ENCODE measurements at regions not wholly inside any gene's neighbourhood (a gene's known extent, or its start where the extent isn't known, plus 50 kb on each side); places are given as distances from the start of the nearest gene placed in this dataset.
"Not testable (repeated sequence)": the region's sequence is repeated elsewhere in the genome, so short reads cannot be mapped to it uniquely, and the experiment has no call there.

GRCh38 chr1:234802586-234802985 lies 192.6 kb upstream of the IRF2BP2 start:
- H3K4me2 ChIP-seq (ENCODE audit: control insufficient read depth, extremely low read depth, insufficient read depth, low read depth, low read length); H3K36me3 ChIP-seq (ENCODE audit: control insufficient read depth in 2 of 2, extremely low read depth in 1 of 2, insufficient read depth in 2 of 2, low read length in 2 of 2); H3K9me1 ChIP-seq (ENCODE audit: control insufficient read depth, extremely low read depth, insufficient read depth, low read length); H3K4me3 ChIP-seq (ENCODE audit: control insufficient read depth in 2 of 3, extremely low read depth in 1 of 3, insufficient read depth in 2 of 3, low read depth in 1 of 3, low read length in 3 of 3); DNase-seq (ENCODE audit: low read depth, low spot score); H3K27me3 ChIP-seq (ENCODE audit: control insufficient read depth, extremely low read depth, insufficient read depth, low read length); H4K20me1 ChIP-seq (ENCODE audit: control insufficient read depth, extremely low read depth, insufficient read depth, low read length); H3K9ac ChIP-seq (ENCODE audit: control insufficient read depth, extremely low read depth, insufficient read depth, low read length); H3K9me3 ChIP-seq (ENCODE audit: control insufficient read depth, low read depth, low read length); H3K27ac ChIP-seq (ENCODE audit: control insufficient read depth, insufficient read depth, low read length); FAIRE-seq; H2AFZ ChIP-seq (ENCODE audit: control insufficient read depth, low read length); dilution Hi-C loops (cut with MboI; ENCODE audit: extremely low pct_ligation_motif_present, low sequenced_read_pairs); H3K79me2 ChIP-seq (ENCODE audit: control insufficient read depth, insufficient read depth, low read length): not testable (repeated sequence)
- peaks cover 12% of the 10 kb centered on the region for H3K4me1 ChIP-seq (ENCODE audit: control insufficient read depth, extremely low read depth, insufficient read depth, low read length)

GRCh38 chr1:234801636-234802035 lies 191.7 kb upstream of the IRF2BP2 start:
- H3K27ac ChIP-seq (ENCODE audit: control insufficient read depth, insufficient read depth, low read length); H3K9me3 ChIP-seq (ENCODE audit: control insufficient read depth, low read depth, low read length); H3K9me1 ChIP-seq (ENCODE audit: control insufficient read depth, extremely low read depth, insufficient read depth, low read length); H3K27me3 ChIP-seq (ENCODE audit: control insufficient read depth, extremely low read depth, insufficient read depth, low read length); H3K9ac ChIP-seq (ENCODE audit: control insufficient read depth, extremely low read depth, insufficient read depth, low read length); H2AFZ ChIP-seq (ENCODE audit: control insufficient read depth, low read length); H3K4me3 ChIP-seq (ENCODE audit: control insufficient read depth in 2 of 3, extremely low read depth in 1 of 3, insufficient read depth in 2 of 3, low read depth in 1 of 3, low read length in 3 of 3); H3K4me2 ChIP-seq (ENCODE audit: control insufficient read depth, extremely low read depth, insufficient read depth, low read depth, low read length); H3K36me3 ChIP-seq (ENCODE audit: control insufficient read depth in 2 of 2, extremely low read depth in 1 of 2, insufficient read depth in 2 of 2, low read length in 2 of 2); H4K20me1 ChIP-seq (ENCODE audit: control insufficient read depth, extremely low read depth, insufficient read depth, low read length); H3K79me2 ChIP-seq (ENCODE audit: control insufficient read depth, insufficient read depth, low read length); DNase-seq (ENCODE audit: low read depth, low spot score); dilution Hi-C loops (cut with MboI; ENCODE audit: extremely low pct_ligation_motif_present, low sequenced_read_pairs); FAIRE-seq: not testable (repeated sequence)
- peaks cover 12% of the 10 kb centered on the region for H3K4me1 ChIP-seq (ENCODE audit: control insufficient read depth, extremely low read depth, insufficient read depth, low read length)

GRCh38 chr1:234801147-234801546 lies 191.2 kb upstream of the IRF2BP2 start:
- dilution Hi-C loops (cut with MboI; ENCODE audit: extremely low pct_ligation_motif_present, low sequenced_read_pairs); H3K36me3 ChIP-seq (ENCODE audit: control insufficient read depth in 2 of 2, extremely low read depth in 1 of 2, insufficient read depth in 2 of 2, low read length in 2 of 2); H3K9me3 ChIP-seq (ENCODE audit: control insufficient read depth, low read depth, low read length); H2AFZ ChIP-seq (ENCODE audit: control insufficient read depth, low read length); H4K20me1 ChIP-seq (ENCODE audit: control insufficient read depth, extremely low read depth, insufficient read depth, low read length); H3K9ac ChIP-seq (ENCODE audit: control insufficient read depth, extremely low read depth, insufficient read depth, low read length); FAIRE-seq; DNase-seq (ENCODE audit: low read depth, low spot score); H3K27ac ChIP-seq (ENCODE audit: control insufficient read depth, insufficient read depth, low read length); H3K79me2 ChIP-seq (ENCODE audit: control insufficient read depth, insufficient read depth, low read length); H3K9me1 ChIP-seq (ENCODE audit: control insufficient read depth, extremely low read depth, insufficient read depth, low read length); H3K27me3 ChIP-seq (ENCODE audit: control insufficient read depth, extremely low read depth, insufficient read depth, low read length); H3K4me2 ChIP-seq (ENCODE audit: control insufficient read depth, extremely low read depth, insufficient read depth, low read depth, low read length); H3K4me3 ChIP-seq (ENCODE audit: control insufficient read depth in 2 of 3, extremely low read depth in 1 of 3, insufficient read depth in 2 of 3, low read depth in 1 of 3, low read length in 3 of 3): not testable (repeated sequence)
- peaks cover 12% of the 10 kb centered on the region for H3K4me1 ChIP-seq (ENCODE audit: control insufficient read depth, extremely low read depth, insufficient read depth, low read length)

GRCh38 chr1:234800563-234800962 lies 190.6 kb upstream of the IRF2BP2 start:
- H3K4me2 ChIP-seq (ENCODE audit: control insufficient read depth, extremely low read depth, insufficient read depth, low read depth, low read length); FAIRE-seq; H3K79me2 ChIP-seq (ENCODE audit: control insufficient read depth, insufficient read depth, low read length); H3K27ac ChIP-seq (ENCODE audit: control insufficient read depth, insufficient read depth, low read length); DNase-seq (ENCODE audit: low read depth, low spot score); H3K36me3 ChIP-seq (ENCODE audit: control insufficient read depth in 2 of 2, extremely low read depth in 1 of 2, insufficient read depth in 2 of 2, low read length in 2 of 2); H3K9me3 ChIP-seq (ENCODE audit: control insufficient read depth, low read depth, low read length); H2AFZ ChIP-seq (ENCODE audit: control insufficient read depth, low read length); H4K20me1 ChIP-seq (ENCODE audit: control insufficient read depth, extremely low read depth, insufficient read depth, low read length); H3K9me1 ChIP-seq (ENCODE audit: control insufficient read depth, extremely low read depth, insufficient read depth, low read length); H3K27me3 ChIP-seq (ENCODE audit: control insufficient read depth, extremely low read depth, insufficient read depth, low read length); H3K9ac ChIP-seq (ENCODE audit: control insufficient read depth, extremely low read depth, insufficient read depth, low read length); H3K4me3 ChIP-seq (ENCODE audit: control insufficient read depth in 2 of 3, extremely low read depth in 1 of 3, insufficient read depth in 2 of 3, low read depth in 1 of 3, low read length in 3 of 3); dilution Hi-C loops (cut with MboI; ENCODE audit: extremely low pct_ligation_motif_present, low sequenced_read_pairs): not testable (repeated sequence)
- H3K4me1 ChIP-seq (ENCODE audit: control insufficient read depth, extremely low read depth, insufficient read depth, low read length) = peaks cover 12% of the 10 kb centered on the region

GRCh38 chr1:234799021-234799689 lies 189.2 kb upstream of the IRF2BP2 start:
- H3K4me2 ChIP-seq (ENCODE audit: control insufficient read depth, extremely low read depth, insufficient read depth, low read depth, low read length); H3K36me3 ChIP-seq (ENCODE audit: control insufficient read depth in 2 of 2, extremely low read depth in 1 of 2, insufficient read depth in 2 of 2, low read length in 2 of 2); H3K27ac ChIP-seq (ENCODE audit: control insufficient read depth, insufficient read depth, low read length); dilution Hi-C loops (cut with MboI; ENCODE audit: extremely low pct_ligation_motif_present, low sequenced_read_pairs); H3K9me1 ChIP-seq (ENCODE audit: control insufficient read depth, extremely low read depth, insufficient read depth, low read length); FAIRE-seq; H3K9ac ChIP-seq (ENCODE audit: control insufficient read depth, extremely low read depth, insufficient read depth, low read length); H3K79me2 ChIP-seq (ENCODE audit: control insufficient read depth, insufficient read depth, low read length); H3K27me3 ChIP-seq (ENCODE audit: control insufficient read depth, extremely low read depth, insufficient read depth, low read length); H3K4me3 ChIP-seq (ENCODE audit: control insufficient read depth in 2 of 3, extremely low read depth in 1 of 3, insufficient read depth in 2 of 3, low read depth in 1 of 3, low read length in 3 of 3); H3K9me3 ChIP-seq (ENCODE audit: control insufficient read depth, low read depth, low read length); H4K20me1 ChIP-seq (ENCODE audit: control insufficient read depth, extremely low read depth, insufficient read depth, low read length); H2AFZ ChIP-seq (ENCODE audit: control insufficient read depth, low read length); DNase-seq (ENCODE audit: low read depth, low spot score): not testable (repeated sequence)
- H3K4me1 ChIP-seq (ENCODE audit: control insufficient read depth, extremely low read depth, insufficient read depth, low read length) = peaks cover 12% of the 10 kb centered on the region
